Smooth muscle cell (in vitro differentiated cells): ENCODE measurements at regions not wholly inside any gene's neighbourhood (a gene's known extent, or its start where the extent isn't known, plus 50 kb on each side); places are given as distances from the start of the nearest gene placed in this dataset.
"Not testable (repeated sequence)": the region's sequence is repeated elsewhere in the genome, so short reads cannot be mapped to it uniquely, and the experiment has no call there.

ENCODE experiments used
- DNase-seq: peaks from one replicate; lab custom pipeline; 2025; ENCODE audit not compliant: unreplicated experiment; lab: John Stamatoyannopoulos, UW
- H2AFZ ChIP-seq: fragments of 200-600 bp; sonication (generic); 2 replicates; pipeline ENCODE4 v1.6.0; 2016; ENCODE audit warnings: antibody characterized with exemption, low read depth, mild to moderate bottlenecking
- H3F3A ChIP-seq: fragments of 200-600 bp; sonication (generic); 2 replicates; pipeline ENCODE4 v1.6.0; 2017; ENCODE audit warnings: antibody characterized with exemption, low read depth
- H3K27ac ChIP-seq: fragments of 200-600 bp; sonication (generic); 2 replicates; pipeline ENCODE4 v1.5.1; 2016; ENCODE audit warnings: low read depth, mild to moderate bottlenecking
- H3K27me3 ChIP-seq: fragments of 200-600 bp; sonication (generic); 2 replicates; pipeline ENCODE4 v1.6.1; 2016; ENCODE audit warnings: low read depth, mild to moderate bottlenecking
- H3K36me3 ChIP-seq: fragments of 200-600 bp; sonication (generic); 2 replicates; pipeline ENCODE4 v1.5.1; 2016; ENCODE audit warnings: low read depth
- H3K4me1 ChIP-seq: fragments of 200-600 bp; sonication (generic); 2 replicates; pipeline ENCODE4 v1.5.1; 2016; ENCODE audit warnings: low read depth
- H3K4me2 ChIP-seq: fragments of 200-600 bp; sonication (generic); 2 replicates; pipeline ENCODE4 v1.6.0; 2016; ENCODE audit warnings: mild to moderate bottlenecking
- H3K4me3 ChIP-seq: fragments of 200-600 bp; sonication (generic); 2 replicates; pipeline ENCODE4 v1.5.1; 2016; ENCODE audit warnings: mild to moderate bottlenecking
- H3K79me2 ChIP-seq: fragments of 200-600 bp; sonication (generic); 2 replicates; pipeline ENCODE4 v1.6.0; 2016; ENCODE audit warnings: low read depth, mild to moderate bottlenecking
- H3K9ac ChIP-seq: fragments of 200-600 bp; sonication (generic); 2 replicates; pipeline ENCODE4 v1.6.0; 2016; ENCODE audit warnings: low read depth
- H3K9me3 ChIP-seq: fragments of 200-600 bp; sonication (generic); replicated peaks from 2 replicates; pipeline ENCODE4 v1.5.1; 2016; ENCODE audit warnings: low read depth
- H4K20me1 ChIP-seq: fragments of 200-600 bp; sonication (generic); 2 replicates; pipeline ENCODE4 v1.6.0; 2016; ENCODE audit warnings: low read depth
- WGBS: methylation state at CpG from one replicate; pipeline ENCODE4 v1.1.7; 2016; ENCODE audit warnings: low lambda C conversion rate; 5-methylcytosine and 5-hydroxymethylcytosine counted together
- TF ChIP-seq, protein P1 (sequence below): fragments of 200-600 bp; sonication (generic); IDR thresholded peaks from 2 replicates; pipeline ENCODE4 v1.5.1; 2017; ENCODE audit warnings: borderline replicate concordance, mild to moderate bottlenecking, antibody characterized with exemption; ENCODE audit not compliant: insufficient read depth, poor library complexity, severe bottlenecking

DNA sequence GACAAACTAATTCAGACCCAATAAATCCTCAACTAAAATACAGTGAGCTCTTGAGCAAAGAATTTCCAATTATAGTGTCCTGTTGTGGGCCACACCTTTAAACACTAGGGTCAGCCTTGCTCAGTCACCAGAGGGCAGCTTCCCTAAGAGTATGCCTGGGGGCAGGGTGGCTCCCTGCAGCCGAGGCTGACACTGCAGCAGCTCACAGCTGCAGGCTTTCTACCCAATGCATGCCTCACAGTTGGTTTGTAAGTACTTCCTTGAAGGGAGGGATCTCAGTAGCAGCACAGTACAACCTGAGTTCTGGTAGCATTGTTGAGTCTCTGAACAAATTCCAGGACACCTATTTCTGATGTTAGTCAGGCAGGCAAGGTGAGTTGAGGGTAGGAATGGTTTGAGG, 335.6 kb downstream of the TUSC7 start:
- Histone ChIP-seq H3K27me3 (no peaks in the 10 kb centered on the region), H3K36me3 (no peaks in the 10 kb centered on the region), H3K9ac (no peak overlapping the region), H4K20me1 (no peaks in the 10 kb centered on the region), H3K4me1 (peaks cover 8% of the 10 kb centered on the region), H3K4me2 (no peak overlapping the region), H2AFZ (no peak overlapping the region), H3K9me3 (no peaks in the 10 kb centered on the region), H3K4me3 (no peak overlapping the region), H3K79me2 (no peaks in the 10 kb centered on the region), H3F3A (no peaks in the 10 kb centered on the region), H3K27ac (no peak overlapping the region)
- 0% methylated on average over 1 of the region's 1 CpG for WGBS
- no peak for DNase-seq
- TF ChIP-seq, protein P1, sequence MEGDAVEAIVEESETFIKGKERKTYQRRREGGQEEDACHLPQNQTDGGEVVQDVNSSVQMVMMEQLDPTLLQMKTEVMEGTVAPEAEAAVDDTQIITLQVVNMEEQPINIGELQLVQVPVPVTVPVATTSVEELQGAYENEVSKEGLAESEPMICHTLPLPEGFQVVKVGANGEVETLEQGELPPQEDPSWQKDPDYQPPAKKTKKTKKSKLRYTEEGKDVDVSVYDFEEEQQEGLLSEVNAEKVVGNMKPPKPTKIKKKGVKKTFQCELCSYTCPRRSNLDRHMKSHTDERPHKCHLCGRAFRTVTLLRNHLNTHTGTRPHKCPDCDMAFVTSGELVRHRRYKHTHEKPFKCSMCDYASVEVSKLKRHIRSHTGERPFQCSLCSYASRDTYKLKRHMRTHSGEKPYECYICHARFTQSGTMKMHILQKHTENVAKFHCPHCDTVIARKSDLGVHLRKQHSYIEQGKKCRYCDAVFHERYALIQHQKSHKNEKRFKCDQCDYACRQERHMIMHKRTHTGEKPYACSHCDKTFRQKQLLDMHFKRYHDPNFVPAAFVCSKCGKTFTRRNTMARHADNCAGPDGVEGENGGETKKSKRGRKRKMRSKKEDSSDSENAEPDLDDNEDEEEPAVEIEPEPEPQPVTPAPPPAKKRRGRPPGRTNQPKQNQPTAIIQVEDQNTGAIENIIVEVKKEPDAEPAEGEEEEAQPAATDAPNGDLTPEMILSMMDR, result no peak

DNA sequence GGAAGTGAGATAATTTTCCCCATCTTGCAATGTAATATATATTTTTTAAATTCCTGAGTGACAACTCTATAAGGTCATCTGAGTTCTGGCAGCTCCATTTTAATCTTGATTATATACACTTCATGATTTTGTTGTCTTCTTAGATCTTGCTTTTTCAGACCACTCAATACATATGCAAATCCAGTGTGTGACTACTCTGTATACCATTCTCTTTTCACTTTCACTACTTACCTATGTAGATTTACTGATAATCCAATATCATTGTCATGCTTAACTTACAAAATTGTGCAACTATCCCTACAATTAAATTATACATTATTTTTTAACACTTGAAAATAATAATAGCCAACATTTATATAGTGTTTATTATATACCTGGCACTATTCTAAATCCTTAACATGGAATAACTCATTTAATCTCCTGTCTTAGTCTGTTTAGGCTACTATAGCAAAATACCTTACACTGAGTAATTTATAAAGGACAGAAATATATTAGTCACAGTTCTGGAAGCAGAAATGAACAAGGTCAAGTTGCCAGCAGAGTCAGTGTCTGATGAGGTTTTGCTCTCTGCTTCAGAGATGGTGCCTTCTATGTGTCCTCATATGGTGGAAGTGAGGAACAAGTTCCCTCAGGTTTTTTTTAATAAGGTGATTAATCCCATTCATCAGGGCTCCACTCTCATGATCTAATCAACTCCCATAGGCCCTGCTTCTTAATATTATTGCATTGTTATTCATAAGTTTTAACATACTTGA, 338.5 kb downstream of the TUSC7 start:
- no peak overlapping the region for H3K4me3 ChIP-seq
- TF ChIP-seq, protein P1, result no peak
- H3K4me1 ChIP-seq, result peaks cover 8% of the 10 kb centered on the region
- no peaks in the 10 kb centered on the region for H3K36me3 ChIP-seq
- H2AFZ ChIP-seq, result no peak overlapping the region
- no peak overlapping the region for H3K9ac ChIP-seq
- no peaks in the 10 kb centered on the region for H3K79me2 ChIP-seq
- H3K9me3 ChIP-seq, result no peaks in the 10 kb centered on the region
- H3K27me3 ChIP-seq, result no peaks in the 10 kb centered on the region
- H3F3A ChIP-seq, result no peaks in the 10 kb centered on the region
- no peak for DNase-seq
- no peak overlapping the region for H3K27ac ChIP-seq
- H4K20me1 ChIP-seq, result no peaks in the 10 kb centered on the region
- H3K4me2 ChIP-seq, result no peak overlapping the region

DNA sequence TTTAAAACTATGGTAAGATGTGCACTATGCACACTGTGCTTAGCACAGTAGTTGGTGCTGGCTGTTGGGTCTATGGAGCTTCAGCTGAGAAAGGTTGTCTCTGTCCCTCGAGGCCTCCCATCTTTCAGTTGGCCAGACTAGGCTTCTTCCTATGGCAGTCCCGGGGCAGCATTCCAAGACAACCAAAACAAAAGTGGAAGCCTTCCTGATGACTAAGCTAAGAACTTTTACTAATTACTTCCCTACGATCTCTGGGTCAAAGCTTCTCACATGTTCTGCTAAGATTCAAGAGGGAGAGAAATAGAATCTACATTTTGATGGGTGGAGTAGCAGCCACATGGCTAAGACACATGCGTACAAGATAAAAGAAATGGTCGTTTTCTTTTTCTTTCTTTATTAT, 342.8 kb downstream of the TUSC7 start:
- Histone ChIP-seq H3K9ac (no peak overlapping the region), H3K9me3 (no peaks in the 10 kb centered on the region), H3K27ac (no peak overlapping the region), H2AFZ (no peak overlapping the region), H3K4me1 (peaks cover 8% of the 10 kb centered on the region), H3F3A (no peaks in the 10 kb centered on the region), H3K79me2 (no peaks in the 10 kb centered on the region), H3K36me3 (no peaks in the 10 kb centered on the region), H3K27me3 (no peaks in the 10 kb centered on the region), H4K20me1 (no peaks in the 10 kb centered on the region), H3K4me3 (no peak overlapping the region), H3K4me2 (no peak overlapping the region)
- TF ChIP-seq, protein P1, result no peak
- DNase-seq, result no peak
- WGBS, result 72% methylated on average over 5 of the region's 5 CpGs

GRCh38 chr3:117054556-117054955, 345.0 kb downstream of the TUSC7 start:
- no peak for DNase-seq
- H3K27me3 ChIP-seq, result no peaks in the 10 kb centered on the region
- no peaks in the 10 kb centered on the region for H3K79me2 ChIP-seq
- H3K27ac ChIP-seq, result no peak overlapping the region
- H3F3A ChIP-seq, result no peaks in the 10 kb centered on the region
- H3K36me3 ChIP-seq, result no peaks in the 10 kb centered on the region
- H3K9me3 ChIP-seq, result no peaks in the 10 kb centered on the region
- H3K4me1 ChIP-seq, result peaks cover 12% of the 10 kb centered on the region
- H4K20me1 ChIP-seq, result no peaks in the 10 kb centered on the region
- no peak overlapping the region for H2AFZ ChIP-seq
- H3K4me2 ChIP-seq, result no peak overlapping the region
- 88% methylated on average over 2 of the region's 2 CpGs for WGBS
- H3K4me3 ChIP-seq, result no peak overlapping the region
- TF ChIP-seq, protein P1, result no peak
- H3K9ac ChIP-seq, result no peak overlapping the region

- 94% methylated on average over 5 of the region's 5 CpGs for WGBS
- H3K4me3 ChIP-seq, result not testable (repeated sequence)
Observed at GRCh38 chr3:117056946-117057345, 347.4 kb downstream of the TUSC7 start.

More at GRCh38 chr3:117056946-117057345, 347.4 kb downstream of the TUSC7 start:
- not testable (repeated sequence) for H3K36me3 ChIP-seq, H2AFZ ChIP-seq, H3K9ac ChIP-seq, H4K20me1 ChIP-seq, H3K27me3 ChIP-seq, DNase-seq, H3K79me2 ChIP-seq, H3F3A ChIP-seq, H3K9me3 ChIP-seq, H3K27ac ChIP-seq, H3K4me2 ChIP-seq
- H3K4me1 ChIP-seq, result peaks cover 13% of the 10 kb centered on the region
